ENCODE measurements at regions not wholly inside any gene's neighbourhood (a gene's known extent, or its start where the extent isn't known, plus 50 kb on each side); places are given as distances from the start of the nearest gene placed in this dataset.
"Not testable (repeated sequence)": the region's sequence is repeated elsewhere in the genome, so short reads cannot be mapped to it uniquely, and the experiment has no call there.

GRCh38 chr5:62198421-62198820 lies 107.6 kb upstream of the KIF2A start:
- no peak for DNase-seq

- no peak for DNase-seq
Observed at GRCh38 chr5:62199792-62200716, 106.0 kb upstream of the KIF2A start.

DNA sequence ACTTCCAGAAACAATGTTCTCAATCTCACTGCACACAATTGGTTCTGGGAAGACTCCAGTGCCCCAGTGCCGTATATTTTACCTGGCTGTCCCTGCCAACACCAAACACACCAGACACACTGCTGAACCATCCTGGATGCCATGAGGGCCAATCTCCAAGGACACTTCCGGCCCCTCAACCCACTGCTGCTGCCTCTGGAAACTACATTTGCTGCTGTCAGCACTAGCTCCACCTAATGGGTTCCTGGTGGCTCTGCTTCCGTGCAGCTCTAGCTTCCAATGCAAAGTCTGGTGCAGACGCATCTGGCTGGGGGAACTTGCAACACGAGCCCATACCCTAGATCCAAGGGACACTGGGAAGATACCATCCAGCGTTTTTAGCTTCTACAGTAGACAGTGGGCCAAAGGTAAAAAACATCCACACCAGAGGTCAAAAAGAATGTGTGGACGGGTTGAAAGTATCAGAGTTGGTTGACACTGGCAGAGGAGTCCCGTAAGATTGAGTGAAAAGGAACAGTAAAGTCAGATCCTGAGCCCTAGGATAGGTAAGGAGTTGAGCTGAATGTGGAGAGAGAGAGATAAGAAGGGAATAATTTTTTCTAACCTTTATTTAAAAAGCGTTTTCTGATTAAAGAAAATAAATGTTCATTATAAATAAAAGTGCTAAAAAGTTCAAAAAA lies 99.7 kb upstream of the KIF2A start:
- DNase-seq, result no peak

DNA sequence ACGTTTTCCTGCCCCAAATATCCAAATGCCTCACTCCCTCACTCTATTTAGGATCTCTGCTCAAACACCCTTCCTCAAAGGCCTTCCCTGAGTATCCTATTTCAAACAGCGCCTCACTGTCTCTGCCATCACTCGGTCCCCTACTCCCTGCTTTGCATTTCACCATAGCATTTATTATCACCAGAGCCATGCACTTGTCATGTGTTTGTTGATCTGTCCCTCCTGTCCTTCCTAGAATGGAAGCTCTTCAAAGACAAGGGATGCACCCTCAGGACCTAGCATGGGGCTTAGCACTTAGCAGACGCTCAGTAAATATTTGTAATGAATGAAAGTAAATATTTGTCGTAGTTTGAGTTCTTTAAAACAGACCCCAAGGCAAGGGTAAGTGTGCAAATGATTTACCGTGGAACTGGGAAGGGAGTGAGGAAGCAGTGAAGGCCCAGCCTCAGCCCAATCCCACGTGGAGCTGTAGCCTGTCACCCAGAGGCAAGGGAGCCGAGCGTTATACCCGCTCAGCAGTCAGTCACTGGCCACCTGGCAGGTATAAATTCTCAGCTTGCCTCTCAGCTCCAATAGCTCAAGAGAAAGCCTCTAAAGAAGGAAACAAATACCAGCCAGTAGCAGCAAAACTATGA lies 97.7 kb upstream of the KIF2A start:
- DNase-seq, result no peak

DNA sequence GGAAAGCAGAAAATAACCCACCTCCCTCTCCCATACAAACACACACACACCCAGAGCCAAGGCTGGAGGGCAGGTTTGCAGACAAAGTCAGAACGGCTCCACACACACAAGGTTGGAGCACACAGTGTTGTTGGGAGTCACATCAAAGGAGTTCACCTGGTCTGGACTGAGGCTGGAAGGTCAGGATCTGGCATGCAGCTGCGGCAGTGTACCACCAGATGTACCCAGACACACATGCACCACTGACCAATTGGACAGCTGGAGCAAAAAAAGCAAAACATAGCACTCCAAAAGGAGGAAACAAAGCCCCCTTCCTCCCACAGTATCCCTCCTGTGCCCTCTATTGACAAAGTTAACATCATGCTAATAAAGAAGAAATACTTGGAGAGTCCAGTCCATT lies 94.6 kb upstream of the KIF2A start:
- no peak for DNase-seq

- DNase-seq, result no peak
Observed at GRCh38 chr5:62212648-62213047, 93.4 kb upstream of the KIF2A start.

- no peak for DNase-seq
Observed at GRCh38 chr5:62214701-62215100, 91.3 kb upstream of the KIF2A start.

- not testable (repeated sequence) for DNase-seq
Observed at GRCh38 chr5:62216603-62217002, 89.4 kb upstream of the KIF2A start.

- DNase-seq, result not testable (repeated sequence)
Observed at GRCh38 chr5:62217095-62217494, 88.9 kb upstream of the KIF2A start.

GRCh38 chr5:62218860-62219259 lies 87.1 kb upstream of the KIF2A start:
- not testable (repeated sequence) for DNase-seq

DNA sequence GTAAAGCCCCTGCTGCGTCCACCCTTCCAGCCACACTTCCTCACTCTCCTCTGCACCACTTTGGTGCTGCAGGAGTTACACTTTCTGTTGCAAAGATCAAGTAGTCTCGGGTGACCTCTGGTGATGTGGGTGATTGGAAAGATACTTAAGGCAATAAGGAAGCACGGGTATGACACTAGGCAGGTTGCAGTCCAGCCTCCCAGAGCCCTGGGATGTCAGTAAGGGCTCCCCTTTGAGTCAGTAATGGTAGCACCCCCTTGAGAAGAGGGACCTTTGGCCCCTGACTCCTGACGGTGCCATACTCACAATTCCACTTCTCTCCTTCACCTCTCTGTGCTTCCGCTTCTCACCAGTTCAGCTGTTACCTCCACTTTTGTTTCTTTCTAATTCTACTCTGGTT lies 84.1 kb upstream of the KIF2A start:
- not testable (repeated sequence) for DNase-seq

DNA sequence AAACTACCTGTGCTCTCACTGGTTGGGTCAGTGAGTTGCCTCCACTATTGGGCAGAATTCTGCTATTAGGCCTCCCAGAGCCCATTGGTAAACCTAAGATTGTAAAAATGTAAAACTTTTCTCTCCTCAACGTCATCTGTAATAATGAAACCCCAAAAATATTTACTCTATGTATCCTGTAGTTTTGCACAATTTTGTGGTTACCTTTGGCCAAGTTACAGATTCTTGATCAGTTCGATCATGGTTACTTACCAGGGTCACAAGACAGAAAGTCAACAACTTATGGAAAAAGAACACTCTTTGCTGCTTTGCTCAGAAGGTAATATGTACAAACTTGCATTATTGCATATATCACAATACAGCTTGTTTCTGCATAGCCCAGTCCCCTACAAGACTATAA lies 83.7 kb upstream of the KIF2A start:
- not testable (repeated sequence) for DNase-seq

GRCh38 chr5:62223312-62223670 lies 82.7 kb upstream of the KIF2A start:
- peak; percentile 82 for DNase-seq

- DNase-seq, result not testable (repeated sequence)
Observed at GRCh38 chr5:62224987-62225601, 80.9 kb upstream of the KIF2A start.

DNA sequence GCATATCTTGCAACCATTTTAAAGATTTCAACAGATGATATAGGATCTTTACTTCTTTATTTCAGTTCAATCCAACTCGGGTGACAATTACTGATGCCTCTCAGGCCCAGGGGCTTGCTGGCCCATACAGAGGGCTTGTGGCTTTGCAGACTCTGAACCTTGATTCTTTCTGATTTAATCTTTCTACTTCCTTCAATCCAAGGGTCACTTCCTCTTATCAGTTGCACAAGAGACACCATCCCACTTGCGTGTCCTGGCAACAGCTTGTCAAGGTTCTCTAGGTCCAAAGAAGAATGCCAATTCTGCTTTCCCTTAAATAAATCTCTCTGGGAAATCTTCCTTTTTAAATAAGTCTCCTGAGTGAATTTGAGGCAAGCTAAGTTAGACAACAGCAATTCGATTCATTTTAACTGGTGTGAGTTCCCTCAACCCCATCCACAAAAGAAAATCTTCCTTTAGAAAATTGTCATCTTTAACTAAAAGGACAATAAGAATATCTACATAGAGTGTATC lies 75.1 kb upstream of the KIF2A start:
- not testable (repeated sequence) for DNase-seq

DNA sequence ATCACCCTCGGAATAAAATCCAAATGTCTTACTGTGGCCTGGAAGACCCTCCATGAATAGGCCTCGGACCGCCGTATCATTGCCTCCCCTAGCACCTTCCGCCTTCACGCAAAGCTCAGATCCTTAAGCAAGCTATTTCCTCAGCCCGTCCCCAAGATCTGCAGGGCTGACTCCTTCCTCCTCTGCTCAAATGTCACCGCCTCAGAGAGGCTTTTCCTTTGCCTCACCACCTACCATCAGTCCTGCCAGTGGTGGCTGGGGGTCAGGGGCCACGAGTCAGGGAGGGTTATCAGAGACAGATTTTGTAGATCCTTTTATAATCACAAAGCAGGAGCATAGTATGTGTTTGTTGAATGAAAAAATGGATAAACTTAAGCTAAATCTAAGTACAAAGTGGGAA lies 74.4 kb upstream of the KIF2A start:
- no peak for DNase-seq

DNA sequence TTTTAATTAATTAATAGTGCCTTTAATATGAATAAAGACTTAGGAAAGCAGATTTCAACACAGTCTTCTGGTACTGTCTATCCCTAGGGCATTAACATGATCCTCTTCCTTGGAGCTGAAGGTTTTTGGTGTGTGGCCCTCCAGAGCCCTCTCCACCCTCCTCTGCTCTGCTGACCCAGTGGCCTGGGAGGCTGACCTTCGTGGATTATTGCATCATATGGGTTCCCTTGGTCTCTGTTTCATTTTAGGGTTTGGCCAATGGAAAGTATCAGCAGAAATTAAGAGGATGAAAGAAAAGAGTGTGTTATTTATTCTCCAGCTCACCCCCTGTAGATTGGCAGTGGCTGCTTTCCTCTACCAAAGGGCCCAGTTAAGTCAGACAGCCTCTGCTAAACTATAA lies 73.8 kb upstream of the KIF2A start:
- not testable (repeated sequence) for DNase-seq

GRCh38 chr5:62233083-62234046 lies 72.6 kb upstream of the KIF2A start:
- not testable (repeated sequence) for DNase-seq

GRCh38 chr5:62236593-62236992 lies 69.4 kb upstream of the KIF2A start:
- peak; percentile 37 for DNase-seq

DNA sequence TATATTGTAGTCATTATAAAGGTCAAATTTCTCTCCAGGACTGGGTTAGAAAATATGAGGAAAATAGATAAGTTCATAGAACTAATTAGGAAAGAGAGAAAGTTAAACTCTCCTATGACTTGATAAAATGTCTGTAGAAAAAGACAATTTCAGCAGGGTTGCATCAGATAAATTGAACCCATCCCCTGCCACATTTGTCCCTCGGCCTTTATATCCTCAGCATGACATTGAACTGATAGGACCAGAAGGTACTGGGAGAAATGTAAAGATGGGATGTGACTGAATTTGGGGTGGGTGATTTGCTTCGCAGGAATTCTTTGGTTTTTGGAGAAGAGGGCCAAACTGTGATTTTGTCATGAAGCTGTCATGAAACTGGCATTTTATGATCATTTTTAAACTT lies 68.1 kb upstream of the KIF2A start:
- not testable (repeated sequence) for DNase-seq

- DNase-seq, result not testable (repeated sequence)
Observed at GRCh38 chr5:62238584-62238983, 67.4 kb upstream of the KIF2A start.

DNA sequence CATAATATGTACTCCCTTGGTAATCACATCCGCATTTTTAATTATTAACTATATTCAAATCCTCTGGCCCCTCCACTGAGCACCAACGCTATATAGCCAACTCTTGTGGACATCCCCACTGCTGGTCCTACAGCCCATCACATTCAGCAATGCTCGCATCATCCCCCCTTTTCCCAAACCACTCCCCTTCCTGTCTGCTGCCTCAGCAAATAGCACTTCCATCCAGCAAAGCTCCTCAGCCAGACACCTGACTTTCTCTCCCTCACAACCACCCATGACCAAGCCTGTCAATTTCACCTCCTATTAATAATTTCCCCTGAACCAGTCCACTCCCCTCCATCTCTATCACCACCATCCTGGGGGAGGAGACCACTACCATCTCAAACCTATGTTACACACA lies 65.5 kb upstream of the KIF2A start:
- not testable (repeated sequence) for DNase-seq

All from stimulated activated CD4-positive, alpha-beta T cell treated with anti-CD3 and anti-CD28 coated beads, Interleukin-4, amount 100 ng/mL, for 24 hours (primary cell).